ENCODE measurements at regions not wholly inside any gene's neighbourhood (a gene's known extent, or its start where the extent isn't known, plus 50 kb on each side); places are given as distances from the start of the nearest gene placed in this dataset.

DNA sequence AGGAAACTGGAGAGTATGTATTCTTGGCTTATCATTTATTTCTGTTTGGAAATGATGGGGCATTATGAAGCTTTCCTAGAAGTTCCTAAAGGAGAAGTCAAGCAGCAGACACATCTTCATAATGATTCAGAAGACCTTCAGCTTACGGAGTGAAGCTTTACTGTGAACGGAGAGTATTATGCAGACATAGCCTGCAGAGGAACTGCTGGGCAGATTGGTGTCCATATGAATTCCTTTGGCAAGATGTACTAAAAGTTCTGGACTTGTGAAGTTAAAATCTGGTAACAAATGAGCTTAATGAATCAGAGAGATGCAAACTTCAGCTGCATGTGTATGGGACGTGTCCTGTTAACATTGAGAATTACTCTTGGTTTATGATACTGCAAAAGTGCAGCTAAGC is 60.1 kb downstream of the NABP1 start:
- DNase-seq (ENCODE audit: low spot score): no peak

- no peak for DNase-seq (ENCODE audit: low spot score)
These were observed 60.7 kb downstream of the NABP1 start for GRCh38 chr2:191738667-191739066.

GRCh38 chr2:191739194-191739593 is 61.3 kb downstream of the NABP1 start:
- no peak for DNase-seq (ENCODE audit: low spot score)

DNA sequence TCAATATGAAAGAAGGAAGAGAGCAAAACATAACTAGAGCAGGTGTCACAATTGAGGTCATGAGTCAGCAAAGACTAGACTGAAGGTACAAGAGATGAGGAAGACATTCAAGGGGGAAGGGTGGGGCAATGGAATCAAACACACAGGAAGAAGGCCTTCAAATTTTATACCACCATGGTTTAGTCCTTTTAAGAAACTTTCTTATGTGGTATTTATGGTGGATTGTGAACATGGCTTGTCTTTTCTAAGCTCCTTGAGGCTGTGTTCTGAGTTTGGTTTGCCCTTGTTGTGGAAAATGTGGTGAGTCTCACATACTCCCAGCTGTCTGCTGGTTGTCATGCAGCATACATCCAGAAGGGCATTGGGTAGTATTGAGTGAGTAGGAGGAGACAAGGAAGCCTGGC is 62.1 kb downstream of the NABP1 start:
- peak; percentile 61 for DNase-seq (ENCODE audit: low spot score)

- no peak for DNase-seq (ENCODE audit: low spot score)
These were observed 62.8 kb downstream of the NABP1 start for GRCh38 chr2:191740759-191741158.

DNA sequence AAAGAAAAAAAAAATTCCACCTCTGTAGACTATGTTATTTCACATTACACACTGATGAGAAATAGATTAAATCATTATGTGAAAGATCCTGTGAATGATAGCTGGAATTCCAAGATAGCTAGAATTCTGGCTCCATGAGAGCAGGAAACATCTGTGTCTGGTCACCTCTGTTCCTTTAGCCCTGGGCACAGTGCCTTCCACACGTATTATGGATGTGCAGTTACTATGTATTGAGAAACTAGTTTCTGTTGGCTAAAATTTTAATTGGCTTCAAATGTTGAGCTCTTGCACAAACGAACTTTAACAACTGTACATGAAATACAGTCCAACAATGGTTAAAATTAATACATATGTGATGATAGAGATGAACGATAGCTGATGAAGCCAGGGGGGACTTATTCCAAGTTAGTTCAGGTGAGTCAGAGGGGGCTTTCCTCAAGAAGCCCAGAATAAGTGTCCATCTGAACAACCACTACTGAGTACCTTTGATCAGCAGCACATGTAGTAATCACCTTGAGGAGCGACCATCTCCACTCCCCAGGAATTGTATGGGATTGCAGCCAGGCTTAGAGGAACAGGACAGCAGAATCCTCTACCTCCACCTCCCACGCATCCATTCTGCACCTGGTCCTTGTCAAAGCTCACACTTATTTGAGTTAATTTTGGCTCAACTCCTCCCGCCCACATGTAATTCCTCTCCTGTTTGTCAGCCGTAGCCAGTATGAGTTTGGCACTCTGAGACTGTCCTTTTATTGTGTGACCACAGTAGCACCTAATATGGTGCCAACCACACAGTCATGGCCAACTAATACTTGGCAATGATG is 68.6 kb downstream of the NABP1 start:
- DNase-seq (ENCODE audit: low spot score): no peak

DNA sequence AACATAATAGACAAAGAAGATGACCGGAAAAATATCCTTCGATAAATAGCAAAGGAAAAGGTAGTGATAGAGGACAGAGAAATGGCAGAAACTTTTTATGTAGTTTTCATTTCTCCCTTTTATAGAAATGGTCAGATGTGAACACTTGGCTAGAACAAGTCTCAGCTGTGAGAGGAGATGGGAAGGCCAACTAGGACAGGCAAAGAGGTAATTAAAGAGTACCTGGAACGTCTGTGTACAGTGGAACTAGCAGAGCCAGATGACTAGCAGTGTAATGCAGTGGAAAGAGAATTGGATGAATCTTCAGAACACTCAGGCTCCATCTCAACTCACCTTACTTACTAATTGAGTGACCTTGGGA is 69.2 kb downstream of the NABP1 start:
- no peak for DNase-seq (ENCODE audit: low spot score)

DNA sequence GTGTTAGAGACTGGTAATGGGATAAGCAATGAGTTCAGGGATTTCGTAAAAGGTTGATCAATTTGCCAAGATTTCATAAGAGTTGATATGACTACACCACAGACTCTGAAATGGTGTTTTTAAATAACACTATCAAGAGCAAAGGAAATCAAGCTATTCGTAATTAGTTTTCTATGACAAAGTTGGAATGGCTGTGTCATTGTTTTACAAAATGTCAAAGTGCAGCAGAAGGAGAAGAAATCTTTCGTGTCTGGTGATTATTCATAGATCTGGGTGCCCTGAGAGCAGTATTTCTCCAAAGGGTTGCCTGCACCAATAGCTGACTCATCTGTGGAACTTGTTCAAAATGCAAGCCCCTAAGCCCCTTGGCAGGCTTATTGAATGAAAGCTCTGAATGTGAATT is 70.1 kb downstream of the NABP1 start:
- DNase-seq (ENCODE audit: low spot score): no peak

DNA sequence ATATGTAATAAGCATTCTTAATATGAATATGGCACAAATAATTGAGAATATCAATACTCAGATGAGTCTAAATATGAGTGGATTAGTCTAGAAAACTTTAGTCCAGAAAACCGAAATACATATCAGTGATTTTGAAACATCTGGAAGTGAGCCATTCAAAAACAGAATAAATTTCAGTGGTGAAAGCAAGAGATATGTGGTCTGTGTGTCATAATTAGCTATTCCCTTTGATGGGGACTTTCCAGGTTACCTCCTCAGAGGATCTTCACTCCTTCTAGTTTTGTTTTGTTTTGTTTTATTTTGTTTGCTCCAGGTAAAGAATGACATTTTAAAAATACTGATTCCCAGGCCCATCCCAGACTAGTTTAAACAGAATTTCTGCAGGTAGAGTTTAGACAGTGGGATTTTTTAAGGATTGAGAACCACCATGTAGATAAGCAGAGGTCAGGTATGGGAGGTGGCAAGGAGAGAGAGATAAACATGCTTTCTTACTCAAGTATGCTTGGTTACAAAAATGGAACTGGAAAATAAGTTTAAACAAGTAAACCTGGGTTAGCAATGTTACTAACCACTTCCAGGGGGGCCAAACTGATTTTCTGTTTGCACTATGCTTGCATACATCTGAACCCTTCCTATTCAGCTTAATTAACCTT is 70.7 kb downstream of the NABP1 start:
- no peak for DNase-seq (ENCODE audit: low spot score)

DNA sequence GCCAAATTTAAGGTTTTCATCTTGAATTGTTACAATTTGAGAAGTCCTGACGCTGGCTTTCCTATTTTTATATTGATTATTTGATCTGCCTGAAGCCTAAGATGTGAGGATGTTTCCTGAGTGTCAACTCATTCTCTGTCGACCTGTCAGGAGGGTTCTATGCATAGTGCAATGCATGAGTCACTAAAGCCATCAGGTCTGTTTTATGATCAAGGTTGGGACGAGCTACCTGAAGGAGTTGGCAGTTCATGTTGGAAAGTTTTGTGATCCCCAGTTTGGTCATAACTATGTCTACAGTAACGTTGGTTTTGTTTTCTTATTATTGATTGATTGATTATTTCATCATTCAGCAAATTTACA is 71.2 kb downstream of the NABP1 start:
- no peak for DNase-seq (ENCODE audit: low spot score)

GRCh38 chr2:191754103-191754502 is 76.2 kb downstream of the NABP1 start:
- no peak for DNase-seq (ENCODE audit: low spot score)

DNA sequence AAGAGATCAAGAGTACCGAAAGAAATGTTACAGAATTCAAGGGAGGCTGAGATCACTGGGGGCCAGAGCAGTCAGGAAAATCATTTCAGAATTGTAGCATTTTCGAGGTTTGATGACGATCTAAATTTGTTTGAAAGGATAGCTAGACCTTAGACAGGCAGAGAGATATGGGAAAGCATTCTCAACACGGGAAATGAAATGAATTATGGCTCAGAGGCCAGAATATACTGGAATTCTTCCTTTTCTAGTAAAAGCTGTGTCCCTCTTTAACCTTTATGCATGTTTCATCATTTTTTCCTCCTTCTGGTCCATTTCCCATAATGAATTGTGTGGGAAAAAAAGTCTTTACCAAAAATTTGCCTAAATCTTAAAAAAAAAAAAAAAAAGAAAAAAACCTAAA is 78.8 kb downstream of the NABP1 start:
- DNase-seq (ENCODE audit: low spot score): no peak

DNA sequence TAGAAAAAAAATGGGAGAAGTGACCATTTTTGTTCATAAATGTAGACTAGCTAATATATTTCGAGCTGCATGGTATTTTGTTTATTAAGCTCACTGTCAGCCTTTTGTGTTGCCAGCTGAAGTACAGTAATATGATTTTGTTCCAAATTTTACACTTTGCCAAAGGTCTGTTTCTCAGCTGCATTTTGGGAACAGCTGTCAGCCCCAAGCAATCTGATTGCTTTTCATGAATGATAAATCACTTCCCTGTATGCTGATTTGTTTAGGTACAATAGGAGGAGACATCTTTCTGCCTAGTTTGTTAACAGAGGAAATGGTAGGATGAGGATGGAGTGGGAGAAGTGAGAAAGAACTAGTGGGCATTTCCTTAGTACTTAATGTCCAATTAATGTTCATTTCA is 79.3 kb downstream of the NABP1 start:
- no peak for DNase-seq (ENCODE audit: low spot score)

DNA sequence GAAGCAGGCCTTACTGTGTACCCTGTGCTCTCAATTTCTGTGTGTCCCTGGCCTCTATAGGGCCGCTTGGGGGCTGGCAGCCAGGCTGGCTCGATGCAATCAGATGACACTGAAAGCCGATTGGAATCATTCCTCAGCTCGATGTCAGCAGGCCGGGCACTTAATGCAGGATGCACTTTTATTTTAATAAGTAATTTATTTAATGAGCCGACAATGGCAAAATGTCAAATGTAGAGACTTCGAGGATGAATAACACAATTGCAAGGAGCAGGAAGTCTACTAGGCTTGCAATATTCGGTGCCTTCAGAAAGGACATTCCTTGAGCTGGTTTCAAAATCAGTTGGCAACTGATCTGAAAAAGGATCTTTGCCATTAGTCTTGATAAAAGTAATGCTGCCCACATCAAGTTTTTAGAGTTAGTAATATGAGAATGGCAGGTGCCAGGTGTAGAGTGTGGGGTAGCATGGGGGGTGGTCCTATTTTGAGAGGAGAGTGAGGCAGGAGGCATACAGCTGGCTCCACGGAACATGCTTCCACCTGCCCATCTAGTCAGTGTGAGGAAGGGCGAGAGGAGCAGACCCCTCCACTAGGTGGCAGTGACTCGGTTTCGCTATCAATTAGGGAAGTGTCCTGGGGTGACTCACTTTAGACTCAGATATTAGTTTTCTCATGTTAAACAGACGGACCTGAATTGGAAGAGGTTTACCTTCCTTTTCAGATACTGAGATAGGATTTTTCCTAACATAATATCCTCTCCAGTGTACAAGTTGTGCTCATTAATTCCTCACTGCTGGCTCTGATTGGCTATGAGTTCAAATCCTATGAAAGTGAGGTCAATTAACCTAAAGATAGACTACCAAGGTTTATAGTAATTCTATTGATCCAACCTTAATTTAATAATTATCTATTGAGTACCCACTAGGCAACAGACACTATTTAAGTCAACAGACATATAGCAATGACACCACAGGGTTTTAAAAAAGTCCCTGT is 80.9 kb downstream of the NABP1 start:
- DNase-seq (ENCODE audit: low spot score): peak; percentile 68

- no peak for DNase-seq (ENCODE audit: low spot score)
These were observed 81.7 kb downstream of the NABP1 start for GRCh38 chr2:191759680-191760079.

GRCh38 chr2:191760655-191761262 is 82.8 kb downstream of the NABP1 start:
- DNase-seq (ENCODE audit: low spot score): no peak

DNA sequence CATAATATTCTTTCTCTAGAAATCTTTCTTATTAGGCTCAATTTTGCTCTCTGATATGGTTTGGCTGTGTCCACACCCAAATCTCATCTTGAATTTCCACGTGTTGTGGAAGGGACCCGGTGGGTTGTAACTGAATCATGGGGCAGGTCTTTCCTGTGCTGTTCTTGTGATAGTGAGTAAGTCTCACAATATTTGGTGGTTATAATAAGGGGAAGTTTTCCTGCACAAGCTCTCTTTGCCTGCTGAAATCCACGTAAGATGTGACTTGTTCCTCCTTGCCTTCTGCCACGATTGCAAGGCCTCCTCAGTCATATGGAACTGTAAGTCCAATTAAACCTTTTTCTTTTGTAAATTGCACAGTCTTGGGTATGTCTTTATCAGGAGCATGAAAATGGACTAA is 73.8 kb downstream of the CAVIN2 start:
- DNase-seq (ENCODE audit: low spot score): no peak

GRCh38 chr2:191777351-191777750 is 69.5 kb downstream of the CAVIN2 start:
- DNase-seq (ENCODE audit: low spot score): no peak

- DNase-seq (ENCODE audit: low spot score): no peak
These were observed 68.8 kb downstream of the CAVIN2 start for GRCh38 chr2:191778041-191778440.

GRCh38 chr2:191782351-191782750 is 64.5 kb downstream of the CAVIN2 start:
- no peak for DNase-seq (ENCODE audit: low spot score)

GRCh38 chr2:191783416-191783815 is 63.5 kb downstream of the CAVIN2 start:
- DNase-seq (ENCODE audit: low spot score): no peak

Data from CD4-positive, alpha-beta T cell treated with Interleukin-2 at 100 ng/mL for 4 hours (primary cell).